Midbrain (tissue), 1 donor: ENCODE measurements at regions not wholly inside any gene's neighbourhood (a gene's known extent, or its start where the extent isn't known, plus 50 kb on each side); places are given as distances from the start of the nearest gene placed in this dataset.
"Not testable (repeated sequence)": the region's sequence is repeated elsewhere in the genome, so short reads cannot be mapped to it uniquely, and the experiment has no call there.

Experiments used
- DNase-seq: peaks from one replicate; lab custom pipeline; 2025; lab: John Stamatoyannopoulos, UW

GRCh38 chr5:171542525-171543140 is 123.2 kb downstream of the FGF18 start:
- DNase-seq = no peak

GRCh38 chr5:171543148-171543815 is 123.8 kb downstream of the FGF18 start:
- no peak for DNase-seq

DNA sequence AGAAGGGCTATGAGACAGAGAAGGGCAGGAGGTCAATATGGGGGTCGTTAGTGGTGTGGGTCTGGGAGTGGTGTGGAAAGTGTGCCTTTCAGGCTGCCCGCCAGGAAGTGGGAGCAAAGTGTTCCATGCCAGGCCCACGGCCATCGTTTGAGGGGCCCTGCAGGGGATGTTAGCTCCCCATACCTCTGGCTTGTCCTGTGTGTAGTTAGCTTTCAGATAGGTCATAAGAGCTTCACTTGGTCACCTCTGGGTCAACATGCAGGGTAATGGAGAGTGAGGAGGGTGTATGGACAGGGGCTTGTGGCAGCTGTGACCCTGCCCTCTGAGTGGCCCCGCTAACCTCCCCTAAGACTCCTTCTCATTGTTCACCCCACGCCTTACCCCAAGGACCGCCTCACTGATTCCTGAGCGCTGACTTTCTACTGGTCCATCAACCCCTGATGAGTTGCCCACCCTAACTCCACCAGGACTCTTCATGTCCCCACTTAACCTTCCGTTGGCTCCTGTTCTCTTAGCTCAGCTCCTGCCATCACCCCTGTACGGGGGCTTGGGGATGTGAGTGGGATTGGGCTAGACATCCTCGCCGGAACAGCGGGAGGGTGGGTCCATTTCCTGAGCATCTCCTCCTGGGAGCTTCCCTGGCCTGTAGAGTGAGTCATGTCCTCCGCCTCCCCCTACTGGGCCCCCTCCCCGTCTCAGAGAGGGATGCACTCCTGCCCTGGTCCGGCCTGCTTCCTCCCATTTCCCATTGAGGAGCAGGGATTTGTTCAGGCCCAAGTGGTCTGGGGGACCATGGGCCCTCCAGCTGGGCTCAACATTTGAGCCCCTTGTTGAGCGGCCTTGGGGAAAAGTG is 125.7 kb downstream of the FGF18 start:
- no peak for DNase-seq

- no peak for DNase-seq
These were observed 129.8 kb downstream of the FGF18 start for GRCh38 chr5:171549274-171549673.

DNA sequence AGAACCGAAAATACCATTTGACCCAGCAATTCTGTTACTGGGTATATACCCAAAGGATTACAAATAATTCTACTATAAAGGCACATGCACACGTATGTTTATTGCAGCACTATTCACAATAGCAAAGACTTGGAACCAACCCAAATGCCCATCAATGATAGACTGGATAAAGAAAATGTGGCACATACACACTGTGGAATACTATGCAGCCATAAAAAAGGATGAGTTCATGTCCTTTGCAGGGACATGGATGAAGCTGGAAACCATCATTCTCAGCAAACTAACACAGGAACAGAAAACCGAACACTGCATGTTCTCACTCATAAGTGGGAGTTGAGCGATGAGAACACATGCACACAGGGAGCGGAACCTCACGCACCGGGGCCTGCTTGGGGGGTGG is 134.4 kb downstream of the FGF18 start:
- DNase-seq = not testable (repeated sequence)

DNA sequence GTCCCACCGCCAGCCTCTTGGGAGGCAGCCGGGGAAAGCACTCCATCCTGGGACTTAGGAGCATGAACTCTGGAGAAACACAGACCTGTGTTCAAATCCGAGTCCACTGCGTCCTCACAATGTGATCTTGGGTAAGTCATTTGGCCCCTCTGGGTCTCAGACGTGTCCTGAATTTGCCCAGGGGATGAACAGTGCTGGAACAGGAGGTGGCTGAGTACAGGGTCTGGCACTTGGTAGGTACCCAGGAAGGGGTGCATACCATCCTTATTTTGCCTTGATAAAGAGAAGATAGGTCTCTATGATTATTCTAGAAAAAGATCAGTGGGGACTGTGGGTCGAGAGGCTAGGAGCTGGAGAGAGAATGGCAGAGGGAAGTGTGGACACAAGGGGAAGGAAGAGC is 135.7 kb downstream of the FGF18 start:
- DNase-seq = no peak

GRCh38 chr5:171562822-171563221 is 143.4 kb downstream of the FGF18 start:
- DNase-seq = no peak

DNA sequence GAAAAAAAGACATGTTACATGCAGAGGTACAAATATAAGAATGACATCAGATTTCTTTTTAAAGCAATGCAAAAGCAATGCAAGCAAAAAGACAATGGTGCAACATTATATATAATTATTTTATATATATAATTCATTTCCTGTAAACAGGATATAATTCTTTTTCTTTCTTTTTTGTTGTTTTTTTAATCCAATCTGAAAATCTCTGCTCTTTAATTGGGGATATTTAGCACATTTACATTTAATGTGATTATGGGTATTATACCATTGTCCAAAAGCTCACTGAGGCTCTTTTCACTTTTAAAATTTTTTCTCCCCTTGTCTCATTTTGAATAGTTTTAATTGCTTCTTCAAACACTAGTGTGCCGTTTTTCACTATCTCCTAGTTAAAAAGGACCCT is 148.9 kb downstream of the FGF18 start:
- no peak for DNase-seq

- DNase-seq = no peak
These were observed 149.7 kb downstream of the FGF18 start for GRCh38 chr5:171569065-171569712.

- no peak for DNase-seq
These were observed 150.9 kb downstream of the FGF18 start for GRCh38 chr5:171570244-171570825.

GRCh38 chr5:171571663-171572062 is 152.2 kb downstream of the FGF18 start:
- DNase-seq = no peak

DNA sequence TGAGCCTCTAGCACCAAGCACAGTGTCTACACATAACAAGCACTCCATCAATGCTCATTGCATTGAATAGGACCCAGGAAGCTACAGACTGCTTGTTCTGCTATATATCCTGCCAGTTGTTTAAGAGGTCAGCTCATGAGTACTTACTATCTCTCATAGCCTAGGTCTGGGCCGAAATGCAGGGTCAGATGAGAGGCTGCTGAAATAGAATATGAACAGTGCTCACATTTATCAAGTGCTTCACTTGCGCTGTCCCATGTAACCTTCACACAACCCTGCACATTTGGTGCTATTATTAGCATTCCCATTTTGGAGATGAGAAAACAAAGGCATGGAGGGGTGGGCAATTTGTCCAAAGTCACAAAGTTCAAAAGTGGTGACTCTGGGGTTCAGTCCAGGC is 153.6 kb downstream of the FGF18 start:
- DNase-seq = no peak

DNA sequence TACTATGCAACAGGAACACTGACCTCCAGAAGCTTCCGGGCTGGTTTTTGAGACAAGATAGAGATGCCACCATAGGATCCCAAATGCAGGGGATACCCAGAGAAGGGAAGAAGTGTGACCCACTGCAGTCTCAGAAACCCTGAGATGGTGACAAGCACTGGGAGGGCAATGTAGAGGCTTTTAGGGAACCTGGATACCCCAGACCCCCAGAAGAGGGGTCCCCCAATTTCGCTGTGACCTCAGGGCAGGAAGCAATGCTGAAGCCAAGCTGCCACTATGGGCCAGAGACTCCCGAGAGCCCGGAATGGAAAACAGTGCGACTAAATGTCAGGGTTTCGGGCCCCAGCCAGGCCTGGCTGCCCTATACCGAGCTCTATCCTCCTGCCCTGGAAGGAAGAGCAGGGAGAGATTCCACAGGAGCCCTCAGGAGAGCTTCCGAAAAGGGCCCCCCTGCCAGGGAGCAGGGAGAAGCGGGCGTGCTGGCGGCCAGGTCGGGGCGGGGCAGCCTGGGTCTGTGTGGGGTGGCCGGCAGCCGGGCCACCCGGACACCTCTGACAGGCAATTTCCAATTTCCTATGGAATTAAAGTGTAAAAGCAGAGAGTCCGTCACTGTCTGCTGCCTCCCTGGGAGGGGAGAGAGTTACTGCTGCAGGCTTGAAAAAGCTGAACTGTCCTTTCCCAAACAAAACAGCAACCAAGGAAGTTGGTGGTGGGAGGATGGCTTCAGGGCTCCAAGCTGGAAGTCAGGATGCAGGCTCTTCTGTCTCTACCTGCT is 154.2 kb downstream of the FGF18 start:
- no peak for DNase-seq

DNA sequence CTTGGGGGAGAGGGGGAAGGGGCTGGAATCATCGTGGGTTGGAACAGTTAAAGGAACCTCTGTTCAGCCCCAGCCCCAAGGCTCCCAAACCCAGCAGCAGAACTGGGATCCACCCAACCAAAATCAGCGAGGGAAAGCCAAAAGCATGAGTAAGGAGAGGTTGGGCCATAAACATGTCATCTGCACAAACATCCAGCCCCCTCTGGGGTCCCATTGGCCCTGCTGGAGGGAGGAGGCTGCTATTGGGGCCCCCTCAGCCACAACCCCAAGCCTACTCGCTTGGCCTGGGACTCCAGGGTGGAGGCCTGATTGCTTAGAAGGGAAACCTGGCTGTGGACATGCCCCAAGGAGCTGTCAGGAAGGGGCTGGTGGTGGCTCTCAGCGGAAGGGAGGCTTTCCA is 154.9 kb downstream of the FGF18 start:
- DNase-seq = no peak

- no peak for DNase-seq
These were observed 155.9 kb downstream of the FGF18 start for GRCh38 chr5:171575386-171575785.

- DNase-seq = no peak
These were observed 156.4 kb downstream of the FGF18 start for GRCh38 chr5:171575808-171576207.

GRCh38 chr5:171577042-171577758 is 157.8 kb downstream of the FGF18 start:
- DNase-seq = no peak

GRCh38 chr5:171578049-171578828 is 158.8 kb downstream of the FGF18 start:
- DNase-seq = no peak

DNA sequence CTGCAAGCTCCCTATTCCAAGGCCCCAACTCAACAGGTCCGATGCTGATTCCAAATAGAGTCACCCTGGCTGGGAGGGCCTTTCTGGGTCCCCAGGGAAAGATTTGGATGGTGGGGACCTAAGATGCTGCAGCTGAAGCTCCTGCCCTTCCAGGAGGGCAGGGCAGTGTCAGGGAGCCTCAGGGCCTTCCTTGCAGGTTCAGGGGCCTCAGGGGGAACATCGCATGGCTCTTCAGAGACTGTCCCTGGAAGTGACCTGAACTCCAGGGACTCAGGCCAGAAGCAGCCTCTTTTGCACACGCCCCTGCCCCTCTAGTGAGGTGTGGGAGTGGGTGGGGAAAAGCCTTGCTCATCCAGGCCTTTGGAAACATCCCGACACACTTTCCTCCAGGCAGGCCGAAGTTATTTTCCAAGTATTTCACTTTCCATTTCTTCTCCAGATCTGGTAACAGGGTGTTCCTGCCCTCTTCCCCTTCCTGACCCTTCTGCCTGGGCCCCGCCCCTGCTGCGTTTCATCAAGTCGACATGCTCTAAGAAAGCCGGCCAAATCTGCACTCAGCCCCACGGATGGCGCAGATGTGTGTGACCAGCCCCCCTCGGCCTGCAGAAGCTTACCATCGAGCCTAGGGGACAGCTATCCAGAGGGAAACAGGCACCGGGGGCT is 159.5 kb downstream of the FGF18 start:
- DNase-seq = no peak
